NCI-H774 (cell line): ENCODE measurements at regions not wholly inside any gene's neighbourhood (a gene's known extent, or its start where the extent isn't known, plus 50 kb on each side); places are given as distances from the start of the nearest gene placed in this dataset.

Experiments used
- DNase-seq: peaks from one replicate; lab custom pipeline; 2025; lab: John Stamatoyannopoulos, UW

DNA sequence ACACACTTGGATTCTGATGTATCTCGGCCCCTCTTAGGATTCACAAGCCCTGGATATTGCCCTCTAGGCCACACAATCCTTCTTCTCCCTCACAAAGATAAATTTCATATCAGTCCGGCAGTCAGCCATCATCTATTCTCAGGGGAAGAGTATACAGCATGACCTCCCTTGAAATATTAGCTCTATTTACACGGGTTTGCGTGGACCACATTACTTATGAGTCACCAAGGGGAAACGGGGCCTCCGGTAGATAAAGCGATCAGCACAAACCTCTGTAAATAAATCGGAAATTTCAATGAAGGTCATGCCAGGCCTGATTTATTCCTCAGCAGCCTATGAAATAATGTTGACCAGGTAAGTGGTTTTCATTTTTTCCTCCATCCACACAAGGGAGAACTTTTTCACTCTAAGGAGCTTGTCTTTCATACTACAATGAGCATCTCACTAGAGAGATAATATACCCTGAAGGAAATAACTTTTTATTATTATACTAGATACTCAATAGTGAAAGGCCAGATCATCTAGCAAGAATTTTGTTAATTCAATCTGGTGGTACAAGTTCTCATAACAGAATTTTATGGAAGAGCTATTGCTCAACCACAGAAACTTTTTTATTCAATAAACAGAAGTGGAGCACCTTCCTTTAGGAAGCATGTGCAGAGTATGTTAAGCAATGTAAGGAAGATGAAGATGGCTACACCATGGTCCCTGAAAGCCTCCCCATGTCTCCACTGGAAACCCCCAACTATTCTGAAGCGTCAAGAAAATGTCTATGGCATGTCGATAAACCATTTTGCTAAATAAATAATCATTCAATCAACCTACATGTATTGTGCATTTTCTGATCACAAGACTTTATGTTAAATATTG, 125.2 kb upstream of the PIK3C3 start:
- no peak for DNase-seq

DNA sequence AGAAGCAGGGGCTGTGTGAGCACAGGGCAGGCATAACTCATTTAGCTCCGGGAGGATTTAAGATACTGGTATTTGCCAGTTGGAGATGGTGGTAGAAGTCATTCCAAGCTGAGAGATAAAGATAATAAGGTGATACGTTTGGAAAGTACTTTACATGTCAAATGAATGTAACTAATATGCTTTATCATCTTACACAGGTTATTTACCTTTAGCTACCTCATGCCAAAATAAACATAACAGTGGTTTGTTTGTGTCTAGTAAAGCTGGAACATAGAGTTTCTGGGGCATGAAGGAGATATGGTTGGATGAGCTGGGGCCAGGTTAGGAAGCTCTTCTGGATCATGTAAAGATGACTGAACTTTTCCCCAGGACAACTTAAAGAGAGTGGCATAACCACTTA, 126.9 kb upstream of the PIK3C3 start:
- DNase-seq, result peak; percentile 28

DNA sequence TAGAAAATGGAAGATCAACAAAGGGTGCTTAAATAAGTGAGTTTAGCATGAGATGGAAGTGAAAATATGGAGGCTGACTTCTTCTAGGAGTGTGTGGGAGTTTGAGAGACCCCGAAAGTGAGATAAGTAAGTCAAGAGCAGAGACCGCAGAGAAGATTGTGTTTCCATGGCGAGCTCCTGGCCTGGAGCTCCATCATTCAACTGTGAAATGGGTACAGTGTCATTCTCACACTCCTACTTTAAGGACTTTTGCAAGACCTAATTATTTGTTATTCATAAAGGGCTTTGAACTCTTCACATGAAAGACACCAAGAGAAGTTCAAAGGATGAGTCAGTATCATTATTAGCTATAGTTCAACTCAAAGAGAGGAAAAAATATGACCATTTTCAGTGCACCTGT, 134.2 kb upstream of the PIK3C3 start:
- DNase-seq, result no peak

GRCh38 chr18:41818381-41819355, 136.4 kb upstream of the PIK3C3 start:
- no peak for DNase-seq

DNA sequence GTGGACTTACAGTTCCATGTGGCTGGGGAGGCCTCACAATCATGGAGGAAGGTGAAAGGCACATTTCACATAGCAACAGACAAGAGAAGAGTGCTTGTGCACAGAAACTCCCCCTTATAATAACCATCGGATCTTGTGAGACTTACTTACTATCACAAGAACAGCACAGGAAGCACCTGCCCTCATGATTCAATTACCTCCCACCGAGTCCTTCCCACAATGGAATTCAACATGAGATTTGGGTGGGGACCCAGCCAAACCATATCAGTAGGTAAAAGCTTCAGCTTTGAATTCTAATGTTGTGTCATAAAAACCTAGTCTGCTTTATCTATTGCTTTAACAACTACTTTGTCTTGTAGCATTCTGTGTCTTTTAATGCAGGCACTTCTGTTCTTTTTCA, 140.4 kb upstream of the PIK3C3 start:
- no peak for DNase-seq

GRCh38 chr18:41809652-41810051, 145.4 kb upstream of the PIK3C3 start:
- DNase-seq, result peak; percentile 14

DNA sequence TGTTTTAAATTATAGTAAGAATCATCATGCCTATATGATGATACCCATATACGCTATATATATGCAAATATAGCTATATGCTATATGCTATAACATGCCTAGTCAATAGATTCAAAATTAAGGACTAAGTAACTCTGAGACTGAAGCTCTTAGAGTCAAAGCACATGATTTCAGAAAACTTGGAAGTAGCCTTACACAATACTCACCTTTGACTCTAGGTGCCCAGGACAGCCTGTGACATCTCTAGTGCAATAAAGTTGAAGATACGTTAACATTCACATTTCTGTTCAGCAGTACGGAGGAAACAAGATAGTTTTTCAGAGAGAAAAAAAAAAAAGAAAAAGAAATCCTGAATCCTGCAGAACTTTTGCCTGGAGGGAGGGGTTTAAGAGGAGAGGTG, 149.7 kb upstream of the PIK3C3 start:
- no peak for DNase-seq

GRCh38 chr18:41798879-41799278, 156.2 kb upstream of the PIK3C3 start:
- DNase-seq, result no peak

DNA sequence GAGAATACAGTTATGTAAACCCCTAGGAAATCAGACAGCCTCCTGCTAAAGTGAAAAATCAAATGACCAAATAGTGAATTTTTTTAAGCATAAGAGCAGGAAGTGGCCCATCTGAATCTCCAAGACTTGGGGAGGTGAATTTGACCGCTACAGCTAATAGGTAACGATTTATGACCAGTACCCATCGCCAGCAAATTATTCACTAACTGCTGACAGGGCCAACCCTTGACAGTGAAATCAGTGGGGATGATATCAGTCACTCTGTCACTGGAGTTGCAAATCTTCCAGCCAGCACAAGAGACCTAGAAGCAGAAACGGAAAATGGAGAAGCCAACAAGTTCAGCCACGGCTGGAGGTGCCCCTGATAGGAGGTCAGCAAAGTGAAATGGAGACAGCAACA, 164.3 kb upstream of the PIK3C3 start:
- no peak for DNase-seq

DNA sequence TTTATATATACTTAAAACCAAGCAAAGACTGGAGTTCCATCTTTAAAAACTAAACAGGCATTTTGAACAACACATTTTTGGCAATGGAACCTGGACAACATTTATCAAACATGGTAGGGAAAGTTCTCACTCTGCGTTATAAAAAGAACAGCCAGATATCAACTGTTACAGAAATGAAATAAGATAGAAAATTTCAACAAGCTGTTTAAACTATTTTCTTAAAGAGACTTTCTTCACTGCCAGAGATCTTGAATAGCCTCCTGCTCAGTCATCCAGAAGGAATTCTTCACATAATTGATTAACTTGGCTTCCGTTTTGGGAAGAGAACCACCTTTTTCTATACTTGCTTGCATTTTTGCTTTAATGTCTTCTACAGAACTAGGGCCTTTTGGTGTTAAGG, 166.0 kb upstream of the PIK3C3 start:
- DNase-seq, result no peak

DNA sequence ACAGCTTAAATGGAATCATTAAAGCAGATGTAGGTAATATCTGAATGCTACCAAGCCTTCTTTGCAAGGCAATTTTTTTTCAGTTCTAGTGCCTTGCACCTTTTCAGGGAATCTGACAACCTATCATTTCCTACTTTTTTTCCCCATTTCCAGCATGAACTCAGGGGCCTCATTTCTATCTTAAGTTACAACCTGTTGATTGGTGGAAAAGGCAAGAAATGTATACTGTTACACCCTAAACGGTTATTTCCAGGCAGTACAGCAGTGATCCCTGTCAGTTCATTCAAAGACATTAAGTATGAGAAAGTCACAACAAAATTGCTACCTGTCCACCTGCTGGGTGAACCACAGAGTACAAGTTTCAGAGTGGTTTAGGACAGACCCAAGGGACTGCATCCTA, 171.2 kb upstream of the PIK3C3 start:
- no peak for DNase-seq

GRCh38 chr18:41783065-41783818, 171.8 kb upstream of the PIK3C3 start:
- DNase-seq, result no peak

GRCh38 chr18:41771973-41772372, 183.1 kb upstream of the PIK3C3 start:
- no peak for DNase-seq

DNA sequence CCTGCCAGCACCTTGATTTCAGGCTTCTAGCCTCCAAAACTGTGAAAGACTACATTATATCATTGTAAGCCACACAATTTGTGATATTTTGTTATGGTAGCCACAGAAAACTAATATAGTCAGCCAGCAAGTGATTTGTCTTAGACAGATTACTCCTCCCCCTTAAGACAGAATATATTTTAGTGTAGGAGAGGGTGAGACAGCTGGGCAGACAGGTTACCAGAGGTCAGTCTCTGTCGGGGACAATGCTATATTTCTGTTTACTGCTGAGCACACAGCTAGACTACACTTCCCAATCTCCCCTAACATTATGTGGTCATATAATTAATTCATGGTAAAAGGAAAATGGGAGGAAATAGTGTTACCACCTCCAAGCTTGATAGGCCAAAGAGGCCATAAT, 185.8 kb upstream of the PIK3C3 start:
- DNase-seq, result no peak

DNA sequence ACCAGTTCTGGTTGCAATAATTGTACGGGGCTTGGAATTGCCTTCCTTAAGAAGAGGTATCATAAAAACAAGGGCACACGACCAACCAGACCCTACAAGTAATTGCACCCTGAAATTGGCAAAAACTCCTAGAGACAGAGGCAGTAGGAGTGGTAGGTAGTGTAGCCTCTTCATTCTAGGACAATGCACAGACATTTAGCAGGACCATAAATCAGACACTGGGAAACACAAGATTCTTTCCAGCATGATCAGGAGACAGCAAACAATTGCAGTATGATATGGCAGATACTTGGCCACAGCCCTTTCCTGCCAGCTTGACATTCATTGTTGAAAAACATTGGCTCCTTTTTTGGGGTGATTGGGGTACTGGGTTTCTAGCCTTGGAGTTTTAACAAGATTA, 186.6 kb upstream of the PIK3C3 start:
- DNase-seq, result no peak

- DNase-seq, result no peak
Observed at GRCh38 chr18:41767960-41768359, 187.1 kb upstream of the PIK3C3 start.

- no peak for DNase-seq
Observed at GRCh38 chr18:41765460-41765859, 189.6 kb upstream of the PIK3C3 start.

DNA sequence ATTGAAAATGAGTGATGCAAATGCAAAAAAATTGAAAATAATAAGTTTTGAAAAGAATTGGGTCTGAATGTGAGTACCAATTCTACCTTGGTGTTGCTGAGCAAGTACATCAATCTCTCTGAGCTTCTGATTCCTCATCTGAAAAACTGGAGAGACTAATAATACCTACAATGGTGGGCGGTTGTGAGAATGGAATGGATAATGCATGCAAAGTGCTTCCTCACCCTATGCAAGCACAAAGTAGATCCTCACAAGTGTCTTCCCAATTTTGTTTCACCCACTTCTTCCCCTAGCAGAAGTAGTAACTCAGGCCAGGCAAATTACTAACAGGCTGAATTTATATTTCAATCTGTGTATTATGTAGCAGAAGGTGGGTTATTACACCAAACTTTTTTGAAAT, 191.7 kb upstream of the PIK3C3 start:
- no peak for DNase-seq

DNA sequence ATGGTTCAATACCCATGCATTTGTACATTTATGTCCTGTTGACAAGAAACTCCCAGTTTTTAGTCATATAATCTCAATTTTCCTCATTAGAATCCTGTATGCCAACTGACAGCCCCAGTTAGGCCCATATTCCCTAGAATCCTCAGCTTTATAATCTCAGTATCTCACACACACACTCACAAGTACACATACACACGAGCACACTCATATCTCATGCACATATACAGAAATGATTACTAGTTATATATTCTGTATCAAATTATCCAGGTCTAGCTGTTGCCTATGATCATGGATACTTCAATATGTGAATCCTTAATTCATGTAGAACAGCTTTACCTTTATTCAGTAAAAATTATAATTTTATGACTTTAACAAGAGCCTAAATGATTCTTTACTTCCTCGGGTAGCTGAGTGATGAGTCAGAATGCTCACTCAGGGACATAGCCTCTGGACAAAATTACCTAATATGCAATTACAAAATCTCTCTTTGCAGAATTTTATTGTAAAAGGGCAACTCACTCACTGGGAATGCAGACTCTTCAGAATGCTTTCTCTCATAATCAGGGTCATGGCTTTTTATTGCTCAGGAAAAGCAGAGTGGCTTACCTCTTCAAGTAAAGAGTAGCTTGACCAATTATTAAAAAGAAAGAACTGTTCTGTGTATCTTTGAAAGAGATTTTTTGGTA, 193.6 kb upstream of the PIK3C3 start:
- no peak for DNase-seq

DNA sequence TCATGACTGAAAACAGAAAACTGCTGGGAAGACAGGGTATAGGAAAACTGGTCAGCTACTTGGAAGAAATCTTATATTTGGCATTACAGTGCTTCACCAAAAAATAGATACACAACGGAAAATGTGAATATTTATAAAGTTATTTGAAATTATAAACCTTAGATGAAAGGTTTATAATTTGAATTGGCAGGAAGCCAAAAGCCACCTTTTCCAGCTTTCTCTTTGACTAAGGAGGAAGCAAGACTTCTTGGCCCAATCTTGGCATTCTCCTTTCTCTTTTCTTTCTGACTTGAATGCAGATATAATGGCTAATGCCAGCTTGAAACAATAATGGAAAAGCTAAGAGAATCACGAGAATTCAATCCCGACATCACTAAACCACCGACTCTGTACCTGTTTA, 196.5 kb upstream of the PIK3C3 start:
- DNase-seq, result no peak

- DNase-seq, result no peak
Observed at GRCh38 chr18:41756141-41756540, 198.9 kb upstream of the PIK3C3 start.

GRCh38 chr18:41754332-41754731, 200.7 kb upstream of the PIK3C3 start:
- no peak for DNase-seq
